Heart left ventricle (tissue), 16 donors: ENCODE measurements at regions not wholly inside any gene's neighbourhood (a gene's known extent, or its start where the extent isn't known, plus 50 kb on each side); places are given as distances from the start of the nearest gene placed in this dataset.
"Not testable (repeated sequence)": the region's sequence is repeated elsewhere in the genome, so short reads cannot be mapped to it uniquely, and the experiment has no call there.

Source experiments
- ATAC-seq, 4 donors: fragments of 200-7000 bp; cut with Tn5 transposase; one replicate each; pipeline ENCODE4 v1.9.1; 2020 to 2022; ENCODE audit warnings: moderate library complexity in 4 of 4, mild to moderate bottlenecking in 3 of 4, moderate number of reproducible peaks in 1 of 4
- DNase-seq, 5 donors: peaks; one replicate each; pipeline ENCODE4 v3.0.0-alpha.2; 2020
- H3K27ac ChIP-seq, 12 donors: fragments of 200-600 bp; sonication (generic) in 4 of 12; one replicate each; pipeline versions ENCODE4 v1.5.0 to v1.8.0; 2016 to 2022; ENCODE audit warnings: mild to moderate bottlenecking in 2 of 12
- H3K27me3 ChIP-seq, 9 donors: fragments of 200-600 bp; sonication (generic) in 2 of 9; one replicate each; pipeline versions ENCODE4 v1.5.1 to v1.8.0; 2016 to 2022; ENCODE audit warnings: mild to moderate bottlenecking in 3 of 9
- H3K36me3 ChIP-seq, 9 donors: fragments of 200-600 bp; sonication (generic) in 2 of 9; one replicate each; pipeline versions ENCODE4 v1.5.0 to v1.8.0; 2018 to 2022; ENCODE audit warnings: mild to moderate bottlenecking in 2 of 9
- H3K4me1 ChIP-seq, 12 donors: fragments of 200-600 bp; sonication (generic) in 4 of 12; one replicate each; pipeline versions ENCODE4 v1.5.0 to v1.8.0; 2016 to 2022; ENCODE audit warnings: mild to moderate bottlenecking in 3 of 12
- H3K4me3 ChIP-seq, 12 donors: fragments of 200-600 bp; sonication (generic) in 4 of 12; one replicate each; pipeline versions ENCODE4 v1.5.0 to v1.8.0; 2017 to 2022; ENCODE audit warnings: mild to moderate bottlenecking in 9 of 12, moderate library complexity in 4 of 12
- H3K9me3 ChIP-seq, 12 donors: fragments of 200-600 bp; sonication (generic) in 4 of 12; one replicate each; pipeline versions ENCODE4 v1.5.0 to v1.8.0; 2016 to 2022; ENCODE audit warnings: mild to moderate bottlenecking in 1 of 12
- POLR2A ChIP-seq, 2 donors: fragments of 450-650 bp; IDR thresholded peaks; one replicate each; pipeline ENCODE4 v1.6.1; 2017; ENCODE audit warnings: antibody characterized with exemption in 2 of 2, mild to moderate bottlenecking in 2 of 2, moderate library complexity in 2 of 2
- WGBS, 4 donors: extraction: QIAGEN DNeasy Blood & Tissue Kit in 2 of 4; methylation state at CpG; one replicate each; pipeline versions ENCODE4 v1.1.5 to v1.1.7; 2013 to 2018; 5-methylcytosine and 5-hydroxymethylcytosine counted together
- intact Hi-C, 10 donors: fragments of 100-400 bp; cut with DNase I; formaldehyde crosslinking; loops; one replicate each; pipeline versions ENCODE4 v1.11.1 to v1.14.2; 2022
- TF ChIP-seq, protein P1 (sequence below), 12 donors: fragments of 200-600 bp; sonication (generic) in 4 of 12; IDR thresholded peaks; one replicate each; pipeline versions ENCODE4 v1.5.0 to v1.8.0; 2018 to 2022; ENCODE audit warnings: antibody characterized with exemption in 12 of 12, mild to moderate bottlenecking in 5 of 12
- donor health status: ischemic (EF 13 %, LVEDD 7.1; RV severe dilation, severe dysfunction).
- donor health status: healthy with polysubstance abuse.
- donor health status: DM: no; HTN: yes; CAD: no.
- donor health status: DM: no; HTN: no; CAD: no.
- donor health status: ischemic (EF 25% LVEDD 6.9; RV normal size, moderate dysfunction).
- donor health status: ischemic (EF 25% LVEDD 5.7; RV mildly dilated, moderate dysfunction).
- donor health status: healthy.
- donor health status: DM: yes; HTN: yes; CAD: no.
- donor health status: ischemic (EF 35%, LVEDD 5.7; RV mildly dilated, moderate dysfunction).
- donor health status: nonischemic (EF 11% LVEDD 7.7; RV severe dilation, severe dysfunction).
- donor health status: DM: yes; HTN: yes; CAD: no.
- donor health status: PGD.
- donor health status: ischemic (EF 29% LVEDD 5.4; RV normal size, mild dysfunction).
- donor health status: nonischemic (EF 23%, LVEDD 6.1; RV moderate dilation, normal function).

DNA sequence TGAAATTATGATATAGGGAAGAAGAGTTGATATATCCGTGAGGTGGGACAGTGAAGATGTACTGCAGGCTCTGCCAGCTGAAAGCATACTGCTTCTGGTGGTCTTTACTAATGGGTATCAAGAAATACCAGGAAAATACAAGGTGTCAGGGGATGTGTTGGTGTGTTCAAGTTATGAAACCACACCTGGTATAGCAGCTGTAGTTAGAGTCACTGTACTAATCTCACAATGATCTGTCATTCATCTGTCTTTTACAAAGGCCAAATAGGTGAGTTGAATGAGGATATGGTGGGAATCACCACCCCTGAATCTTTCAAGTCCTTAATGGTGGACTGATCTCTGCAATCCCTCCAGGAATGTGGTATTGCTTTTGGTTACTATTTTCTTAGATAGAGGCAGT is 152.7 kb downstream of the NFKBIZ start:
- Histone ChIP-seq H3K4me1 (peaks cover 0 to 8% (median 0%) of the 10 kb centered on the region in 12 donors), H3K36me3 (no peaks in the 10 kb centered on the region), H3K9me3 (no peaks in the 10 kb centered on the region), H3K27me3 (no peaks in the 10 kb centered on the region), H3K27ac (no peak overlapping the region), H3K4me3 (no peak overlapping the region)
- ATAC-seq, result no peak
- WGBS, 4 donors, result 94 to 100% (median 96%) methylated on average over 1 of the region's 1 CpG
- TF ChIP-seq POLR2A (IDR thresholded peaks at IDR 0.05), result no peak
- no peak for DNase-seq
- intact Hi-C loops, result loop anchor here in 1 of 10 donors (10.0 kb wide), 1 partner anchor 223 kb away; no protein-coding TSS in a partner anchor

- Histone ChIP-seq H3K36me3 (no peaks in the 10 kb centered on the region), H3K4me3 (no peak overlapping the region), H3K4me1 (peaks cover 0 to 13% (median 0%) of the 10 kb centered on the region in 12 donors), H3K27me3 (no peaks in the 10 kb centered on the region), H3K9me3 (peaks cover 0 to 4% (median 0%) of the 10 kb centered on the region in 12 donors), H3K27ac (no peak overlapping the region)
- DNase-seq (no peak), ATAC-seq (peak in 1 of 4 donors; percentile 48)
- no peak for TF ChIP-seq POLR2A (IDR thresholded peaks at IDR 0.05)
- TF ChIP-seq, protein P1, sequence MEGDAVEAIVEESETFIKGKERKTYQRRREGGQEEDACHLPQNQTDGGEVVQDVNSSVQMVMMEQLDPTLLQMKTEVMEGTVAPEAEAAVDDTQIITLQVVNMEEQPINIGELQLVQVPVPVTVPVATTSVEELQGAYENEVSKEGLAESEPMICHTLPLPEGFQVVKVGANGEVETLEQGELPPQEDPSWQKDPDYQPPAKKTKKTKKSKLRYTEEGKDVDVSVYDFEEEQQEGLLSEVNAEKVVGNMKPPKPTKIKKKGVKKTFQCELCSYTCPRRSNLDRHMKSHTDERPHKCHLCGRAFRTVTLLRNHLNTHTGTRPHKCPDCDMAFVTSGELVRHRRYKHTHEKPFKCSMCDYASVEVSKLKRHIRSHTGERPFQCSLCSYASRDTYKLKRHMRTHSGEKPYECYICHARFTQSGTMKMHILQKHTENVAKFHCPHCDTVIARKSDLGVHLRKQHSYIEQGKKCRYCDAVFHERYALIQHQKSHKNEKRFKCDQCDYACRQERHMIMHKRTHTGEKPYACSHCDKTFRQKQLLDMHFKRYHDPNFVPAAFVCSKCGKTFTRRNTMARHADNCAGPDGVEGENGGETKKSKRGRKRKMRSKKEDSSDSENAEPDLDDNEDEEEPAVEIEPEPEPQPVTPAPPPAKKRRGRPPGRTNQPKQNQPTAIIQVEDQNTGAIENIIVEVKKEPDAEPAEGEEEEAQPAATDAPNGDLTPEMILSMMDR (IDR thresholded peaks at IDR 0.05), result no peak
- intact Hi-C loops, result loop anchor here in 1 of 10 donors (10.0 kb wide), 1 partner anchor 220 kb away; no protein-coding TSS in a partner anchor
- WGBS, 4 donors, result 71 to 74% (median 72%) methylated on average over 2 of the region's 2 CpGs
These were observed 155.2 kb downstream of the NFKBIZ start for GRCh38 chr3:102004561-102004960.

- ATAC-seq, result no peak
- intact Hi-C loops, result loop anchor here in 1 of 10 donors (10.0 kb wide), 1 partner anchor 219 kb away; no protein-coding TSS in a partner anchor
These were observed 156.2 kb downstream of the NFKBIZ start for GRCh38 chr3:102005551-102005950.

GRCh38 chr3:102006812-102007485 is 157.6 kb downstream of the NFKBIZ start:
- H3K4me1 ChIP-seq, result peaks cover 0 to 13% (median 0%) of the 10 kb centered on the region in 12 donors
- intact Hi-C loops, result loop anchor here in 1 of 10 donors (10.0 kb wide), 1 partner anchor 218 kb away; no protein-coding TSS in a partner anchor
- WGBS, 4 donors, result 11 to 14% (median 11%) methylated on average over 1 of the region's 1 CpG
- no peaks in the 10 kb centered on the region for H3K27me3 ChIP-seq
- TF ChIP-seq, protein P1 (IDR thresholded peaks at IDR 0.05), result no peak
- no peak for TF ChIP-seq POLR2A (IDR thresholded peaks at IDR 0.05)
- peaks cover 0 to 4% (median 0%) of the 10 kb centered on the region in 12 donors for H3K9me3 ChIP-seq
- peak; percentile 20 to 91 (median 80) for ATAC-seq
- no peaks in the 10 kb centered on the region for H3K36me3 ChIP-seq
- peak in 4 of 5 donors; percentile 25 to 41 (median 34) for DNase-seq
- no peak overlapping the region for H3K4me3 ChIP-seq
- peak overlapping the region in 6 of 12 donors; percentile 1 to 44 (median 22) for H3K27ac ChIP-seq

More at GRCh38 chr3:102005551-102005950, 156.2 kb downstream of the NFKBIZ start:
- DNase-seq, result no peak
- TF ChIP-seq POLR2A (IDR thresholded peaks at IDR 0.05), result no peak
- Histone ChIP-seq H3K9me3 (peaks cover 0 to 4% (median 0%) of the 10 kb centered on the region in 12 donors), H3K27me3 (no peaks in the 10 kb centered on the region), H3K36me3 (no peaks in the 10 kb centered on the region), H3K27ac (no peak overlapping the region), H3K4me3 (no peak overlapping the region), H3K4me1 (peaks cover 0 to 13% (median 0%) of the 10 kb centered on the region in 12 donors)

DNA sequence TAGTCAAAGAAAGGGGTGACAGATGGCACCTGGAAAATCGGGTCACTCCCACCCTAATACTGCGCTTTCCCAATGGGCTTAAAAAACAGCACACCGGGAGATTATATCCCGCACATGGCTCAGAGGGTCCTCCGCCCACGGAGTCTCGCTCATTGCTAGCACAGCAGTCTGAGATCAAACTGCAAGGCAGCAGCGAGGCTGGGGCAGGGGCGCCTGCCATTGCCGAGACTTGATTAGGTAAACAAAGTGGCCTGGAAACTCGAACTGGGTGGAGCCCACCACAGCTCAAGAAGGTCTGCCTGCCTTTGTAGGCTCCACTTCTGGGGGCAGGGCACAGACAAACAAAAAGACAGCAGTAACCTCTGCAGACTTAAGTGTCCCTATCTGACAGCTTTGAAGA is 159.1 kb downstream of the NFKBIZ start:
- DNase-seq, ATAC-seq, H3K27me3 ChIP-seq, H3K27ac ChIP-seq, H3K4me3 ChIP-seq, H3K36me3 ChIP-seq: not testable (repeated sequence)
- 86 to 97% (median 93%) methylated on average over 10 to 11 of the region's 11 CpGs for WGBS, 4 donors
- H3K9me3 ChIP-seq, result peaks cover 0 to 13% (median 0%) of the 10 kb centered on the region in 12 donors
- peaks cover 0 to 13% (median 0%) of the 10 kb centered on the region in 12 donors for H3K4me1 ChIP-seq
- intact Hi-C loops, result loop anchor here in 1 of 10 donors (10.0 kb wide), 1 partner anchor 216 kb away; no protein-coding TSS in a partner anchor
